ENCODE measurements at regions not wholly inside any gene's neighbourhood (a gene's known extent, or its start where the extent isn't known, plus 50 kb on each side); places are given as distances from the start of the nearest gene placed in this dataset.

DNA sequence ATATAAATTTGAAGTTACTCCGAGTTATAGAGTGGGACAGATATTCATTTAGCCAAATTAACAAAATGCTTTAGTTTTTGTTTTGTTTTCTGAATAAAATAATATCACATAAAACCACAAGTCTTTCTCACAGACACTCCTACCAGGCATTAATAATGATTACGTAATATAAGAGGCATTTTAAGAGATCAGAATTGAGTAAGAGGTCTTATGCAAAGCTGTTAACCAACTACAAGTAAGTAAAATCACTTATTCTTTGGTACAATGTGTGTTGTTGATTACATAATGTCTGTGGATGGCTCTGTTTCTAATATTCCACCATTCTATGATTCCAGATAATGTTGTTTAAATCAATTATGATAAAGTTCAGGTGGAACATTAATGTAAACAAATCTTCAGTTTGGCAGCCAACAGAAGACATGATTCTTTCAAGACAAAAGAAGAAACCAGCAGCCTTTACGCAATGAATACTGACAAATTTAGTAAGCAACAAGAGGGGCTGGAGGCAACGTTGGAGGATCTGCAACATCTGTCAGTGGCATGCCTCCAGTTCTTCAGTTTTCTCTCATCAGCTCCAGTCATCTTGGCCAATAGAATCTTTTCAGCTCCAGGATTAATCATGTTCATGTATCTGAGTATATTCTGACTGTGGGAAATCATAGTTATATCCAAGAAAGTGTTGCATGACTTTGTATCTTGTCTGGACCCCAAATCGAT lies 403.8 kb downstream of the SLITRK5 start:
- no peaks in the 10 kb centered on the region for H3K4me1 ChIP-seq (replicated peaks in 1 of 2; ENCODE audit: control insufficient read depth in 2 of 2, insufficient read depth in 2 of 2, low read length in 2 of 2)
- H4K20me1 ChIP-seq (replicated peaks; ENCODE audit: control insufficient read depth, insufficient read depth, low read length), result no peaks in the 10 kb centered on the region
- FAIRE-seq (no peak), ATAC-seq (no peak), DNase-seq (ENCODE audit: extremely low read depth in 1 of 4, low spot score in 3 of 4) (no peak)
- no peak for TF ChIP-seq ZNF57 (CRISPR knock-in tag; IDR thresholded peaks at IDR 0.05)
- no peak for TF ChIP-seq CEBPG (CRISPR knock-in tag; IDR thresholded peaks at IDR 0.05)
- TF ChIP-seq CEBPG (tag; conservative IDR thresholded peaks at IDR 0.05 in 1 of 2, IDR thresholded peaks at IDR 0.05 in 1 of 2), result 0 out of 4 replicates have a peak, but pooled peaks of 1 of the 2 experiments have one; percentile 22
- POLR2A ChIA-PET, result no interaction called here
- no peaks in the 10 kb centered on the region for H3K9me1 ChIP-seq (ENCODE audit: control insufficient read depth, insufficient read depth, low read length)
- H3K79me2 ChIP-seq (ENCODE audit: control insufficient read depth, insufficient read depth, low read length), result no peaks in the 10 kb centered on the region
- H3K27me3 ChIP-seq (ENCODE audit: control insufficient read depth in 2 of 2, insufficient read depth in 2 of 2, low read length in 2 of 2), result no peaks in the 10 kb centered on the region
- H3K9me3 ChIP-seq (replicated peaks; ENCODE audit: control insufficient read depth, insufficient read depth, low read depth, low read length), result no peaks in the 10 kb centered on the region
- no peaks in the 10 kb centered on the region for H3K36me3 ChIP-seq (ENCODE audit: control insufficient read depth, insufficient read depth, low read length)
- no peak overlapping the region for H3K4me2 ChIP-seq (ENCODE audit: insufficient read depth, low read length)
- H3K9ac ChIP-seq (ENCODE audit: insufficient read depth in 1 of 2, low read depth in 2 of 2, low read length in 2 of 2), result no peak overlapping the region
- H2AFZ ChIP-seq (ENCODE audit: low read depth, low read length), result no peak overlapping the region
- CTCF ChIA-PET (ENCODE audit: low intra/inter-chr PET ratio), result no interaction called here
- no TSS peak for BruUV-seq (replicated peaks)
- intact Hi-C loops (cut with micrococcal nuclease) (no loop called here), in situ Hi-C loops (cut with MboI) (no loop called here)
- WGBS (ENCODE audit: insufficient coverage, low coverage, missing lambda C conversion rate), result 1% methylated on average over 5 of the region's 5 CpGs
- no peak overlapping the region for H3K4me3 ChIP-seq
- no peak overlapping the region for H3K27ac ChIP-seq (ENCODE audit: extremely low read depth, low read depth, low read length)

DNA sequence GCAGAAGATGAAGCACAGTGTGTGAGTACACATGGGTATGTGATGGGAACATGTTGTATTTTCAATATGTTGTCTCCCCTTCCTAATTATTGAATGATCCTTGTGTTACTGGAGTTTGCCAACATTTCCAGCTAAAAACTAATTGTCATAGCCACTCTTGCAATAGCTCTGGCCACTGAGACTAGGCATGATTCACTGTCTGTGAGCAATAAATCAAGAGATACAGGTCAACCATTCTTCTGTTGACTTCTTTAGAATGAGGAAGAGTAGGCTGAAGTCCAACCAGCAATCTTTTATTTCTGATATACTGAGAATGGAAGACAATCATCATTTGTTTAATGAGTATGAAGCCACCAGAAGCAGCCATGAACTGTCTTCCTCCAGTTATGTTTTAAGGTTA lies 413.9 kb downstream of the SLITRK5 start:
- BruUV-seq (replicated peaks), result no TSS peak
- intact Hi-C loops (cut with micrococcal nuclease) (no loop called here), in situ Hi-C loops (cut with MboI) (no loop called here)
- no peaks in the 10 kb centered on the region for H3K27me3 ChIP-seq (ENCODE audit: control insufficient read depth in 2 of 2, insufficient read depth in 2 of 2, low read length in 2 of 2)
- no peak overlapping the region for H3K9ac ChIP-seq (ENCODE audit: insufficient read depth in 1 of 2, low read depth in 2 of 2, low read length in 2 of 2)
- H3K79me2 ChIP-seq (ENCODE audit: control insufficient read depth, insufficient read depth, low read length), result no peaks in the 10 kb centered on the region
- H3K36me3 ChIP-seq (ENCODE audit: control insufficient read depth, insufficient read depth, low read length), result no peaks in the 10 kb centered on the region
- H3K4me3 ChIP-seq, result no peak overlapping the region
- no peaks in the 10 kb centered on the region for H3K9me1 ChIP-seq (ENCODE audit: control insufficient read depth, insufficient read depth, low read length)
- no peaks in the 10 kb centered on the region for H3K4me1 ChIP-seq (replicated peaks in 1 of 2; ENCODE audit: control insufficient read depth in 2 of 2, insufficient read depth in 2 of 2, low read length in 2 of 2)
- no peaks in the 10 kb centered on the region for H3K9me3 ChIP-seq (replicated peaks; ENCODE audit: control insufficient read depth, insufficient read depth, low read depth, low read length)
- no peak overlapping the region for H3K4me2 ChIP-seq (ENCODE audit: insufficient read depth, low read length)
- ChIA-PET POLR2A (no interaction called here), CTCF (ENCODE audit: low intra/inter-chr PET ratio) (no interaction called here)
- DNase-seq (ENCODE audit: extremely low read depth in 1 of 4, low spot score in 3 of 4) (no peak), FAIRE-seq (no peak), ATAC-seq (no peak)
- no peaks in the 10 kb centered on the region for H4K20me1 ChIP-seq (replicated peaks; ENCODE audit: control insufficient read depth, insufficient read depth, low read length)
- H2AFZ ChIP-seq (ENCODE audit: low read depth, low read length), result no peak overlapping the region
- H3K27ac ChIP-seq (ENCODE audit: extremely low read depth, low read depth, low read length), result no peak overlapping the region
- no peak for TF ChIP-seq MBD2 (IDR thresholded peaks at IDR 0.05; ENCODE audit: borderline replicate concordance, low read depth)
- TF ChIP-seq TCF7L2 (IDR thresholded peaks at IDR 0.05; ENCODE audit: low read depth, low read length), result no peak
- TF ChIP-seq GATAD2A (IDR thresholded peaks at IDR 0.05), result no peak
- no peak for TF ChIP-seq YY1 (IDR thresholded peaks at IDR 0.05; ENCODE audit: borderline replicate concordance in 1 of 3, control insufficient read depth in 1 of 3, extremely low read depth in 1 of 3, insufficient read depth in 3 of 3, insufficient read length in 1 of 3, insufficient replicate concordance in 2 of 3, low read depth in 1 of 3, low read length in 2 of 3)
- no peak for TF ChIP-seq MAFK (IDR thresholded peaks at IDR 0.05; ENCODE audit: low read length)
- no peak for TF ChIP-seq MEF2D (tag; conservative IDR thresholded peaks at IDR 0.05; ENCODE audit: low read depth)
- no peak for TF ChIP-seq FOSL1 (tag; conservative IDR thresholded peaks at IDR 0.05)
- TF ChIP-seq, protein P1, sequence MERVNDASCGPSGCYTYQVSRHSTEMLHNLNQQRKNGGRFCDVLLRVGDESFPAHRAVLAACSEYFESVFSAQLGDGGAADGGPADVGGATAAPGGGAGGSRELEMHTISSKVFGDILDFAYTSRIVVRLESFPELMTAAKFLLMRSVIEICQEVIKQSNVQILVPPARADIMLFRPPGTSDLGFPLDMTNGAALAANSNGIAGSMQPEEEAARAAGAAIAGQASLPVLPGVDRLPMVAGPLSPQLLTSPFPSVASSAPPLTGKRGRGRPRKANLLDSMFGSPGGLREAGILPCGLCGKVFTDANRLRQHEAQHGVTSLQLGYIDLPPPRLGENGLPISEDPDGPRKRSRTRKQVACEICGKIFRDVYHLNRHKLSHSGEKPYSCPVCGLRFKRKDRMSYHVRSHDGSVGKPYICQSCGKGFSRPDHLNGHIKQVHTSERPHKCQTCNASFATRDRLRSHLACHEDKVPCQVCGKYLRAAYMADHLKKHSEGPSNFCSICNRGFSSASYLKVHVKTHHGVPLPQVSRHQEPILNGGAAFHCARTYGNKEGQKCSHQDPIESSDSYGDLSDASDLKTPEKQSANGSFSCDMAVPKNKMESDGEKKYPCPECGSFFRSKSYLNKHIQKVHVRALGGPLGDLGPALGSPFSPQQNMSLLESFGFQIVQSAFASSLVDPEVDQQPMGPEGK (CRISPR knock-in tag; IDR thresholded peaks at IDR 0.05; ENCODE audit: borderline replicate concordance), result no peak
- TF ChIP-seq RBM17 (IDR thresholded peaks at IDR 0.05; ENCODE audit: borderline replicate concordance, low read depth, low read length), result no peak
- no peak for TF ChIP-seq ETV5 (CRISPR knock-in tag; IDR thresholded peaks at IDR 0.05; ENCODE audit: low read depth)

All from K562 (cell line).